ES-I3 (cell line): ENCODE measurements at regions not wholly inside any gene's neighbourhood (a gene's known extent, or its start where the extent isn't known, plus 50 kb on each side); places are given as distances from the start of the nearest gene placed in this dataset.
"Not testable (repeated sequence)": the region's sequence is repeated elsewhere in the genome, so short reads cannot be mapped to it uniquely, and the experiment has no call there.

Experiments used
- H3K36me3 ChIP-seq: 2 replicates; pipeline ENCODE4 v1.6.1; 2013; ENCODE audit warnings: mild to moderate bottlenecking, low read length, control low read depth, moderate library complexity; ENCODE audit not compliant: insufficient read depth
- H3K4me1 ChIP-seq: 2 replicates; pipeline ENCODE4 v1.6.1; 2013; ENCODE audit warnings: mild to moderate bottlenecking, control low read depth, low read length; ENCODE audit not compliant: insufficient read depth
- H3K9ac ChIP-seq: 2 replicates; pipeline ENCODE4 v1.6.1; 2013; ENCODE audit warnings: low read depth, mild to moderate bottlenecking, low read length, moderate library complexity
- H3K9me3 ChIP-seq: 2 replicates; pipeline ENCODE4 v1.6.1; 2013; ENCODE audit warnings: mild to moderate bottlenecking, low read length, moderate library complexity; ENCODE audit not compliant: control insufficient read depth, insufficient read depth

GRCh38 chr4:120554086-120554485, 368.4 kb downstream of the PRDM5 start:
- no peaks in the 10 kb centered on the region for H3K36me3 ChIP-seq
- H3K4me1 ChIP-seq, result no peaks in the 10 kb centered on the region
- no peak overlapping the region for H3K9ac ChIP-seq
- no peaks in the 10 kb centered on the region for H3K9me3 ChIP-seq

GRCh38 chr4:120550624-120551220, 371.8 kb downstream of the PRDM5 start:
- H3K9ac ChIP-seq, H3K36me3 ChIP-seq, H3K4me1 ChIP-seq, H3K9me3 ChIP-seq: not testable (repeated sequence)

- Histone ChIP-seq H3K9me3 (no peaks in the 10 kb centered on the region), H3K4me1 (no peaks in the 10 kb centered on the region), H3K36me3 (no peaks in the 10 kb centered on the region), H3K9ac (no peak overlapping the region)
Measured at GRCh38 chr4:120549011-120549570, 373.4 kb downstream of the PRDM5 start.

- Histone ChIP-seq H3K9ac (no peak overlapping the region), H3K9me3 (no peaks in the 10 kb centered on the region), H3K4me1 (no peaks in the 10 kb centered on the region), H3K36me3 (no peaks in the 10 kb centered on the region)
Measured at GRCh38 chr4:120545391-120545790, 377.1 kb downstream of the PRDM5 start.

GRCh38 chr4:120544838-120545237, 377.7 kb downstream of the PRDM5 start:
- H3K9ac ChIP-seq, result no peak overlapping the region
- H3K36me3 ChIP-seq, result no peaks in the 10 kb centered on the region
- no peaks in the 10 kb centered on the region for H3K4me1 ChIP-seq
- H3K9me3 ChIP-seq, result no peaks in the 10 kb centered on the region

- Histone ChIP-seq H3K9ac (no peak overlapping the region), H3K36me3 (no peaks in the 10 kb centered on the region), H3K9me3 (no peaks in the 10 kb centered on the region), H3K4me1 (no peaks in the 10 kb centered on the region)
Measured at GRCh38 chr4:120540625-120541024, 381.9 kb downstream of the PRDM5 start.

DNA sequence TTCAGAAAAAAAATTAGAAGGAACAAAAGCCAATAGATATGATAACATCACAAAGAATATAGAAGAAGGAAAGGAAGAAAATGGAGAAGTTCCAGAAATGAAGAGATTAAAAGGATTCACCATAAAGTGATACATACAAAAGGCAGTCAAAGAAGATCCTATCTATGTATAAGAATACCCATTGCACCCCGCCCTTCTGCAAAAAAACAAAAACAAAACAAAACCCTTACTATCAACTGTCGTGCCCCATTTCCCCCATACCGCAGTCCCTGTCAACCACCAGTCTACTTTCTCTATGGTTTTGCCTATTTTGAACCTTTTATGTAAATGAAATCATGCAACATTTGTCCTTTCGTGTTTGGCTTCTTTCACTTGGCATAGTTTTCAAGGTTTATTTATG, 385.6 kb downstream of the PRDM5 start:
- Histone ChIP-seq H3K36me3 (no peaks in the 10 kb centered on the region), H3K9ac (no peak overlapping the region), H3K9me3 (no peaks in the 10 kb centered on the region), H3K4me1 (no peaks in the 10 kb centered on the region)

DNA sequence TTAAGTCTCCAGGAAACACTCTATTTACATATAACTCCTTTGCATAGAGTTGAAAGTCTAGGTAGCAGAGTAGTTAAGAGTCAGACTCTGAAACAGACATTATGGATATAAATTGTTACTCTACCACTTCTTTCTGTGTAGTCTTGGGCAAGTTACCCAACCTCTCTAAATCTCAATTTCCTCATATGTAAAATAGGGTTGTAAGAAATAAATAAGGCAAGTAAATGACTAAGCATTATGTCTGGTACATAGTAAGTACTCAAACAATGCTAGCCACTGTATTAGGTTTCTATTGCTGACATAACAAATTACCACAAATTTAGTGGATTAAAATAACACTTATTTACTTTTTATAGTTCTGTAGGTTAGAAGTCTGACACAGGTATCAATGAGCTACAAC, 394.1 kb downstream of the PRDM5 start:
- Histone ChIP-seq H3K4me1 (0 out of 2 replicates have a peak, but pooled peaks cover 5% of the 10 kb centered on the region), H3K9me3 (no peaks in the 10 kb centered on the region; the same call in 1 of the 2 replicates), H3K36me3 (no peaks in the 10 kb centered on the region), H3K9ac (no peak overlapping the region)

- 0 out of 2 replicates have a peak, but pooled peaks cover 5% of the 10 kb centered on the region for H3K4me1 ChIP-seq
- H3K9ac ChIP-seq, result no peak overlapping the region
- H3K9me3 ChIP-seq, result no peaks in the 10 kb centered on the region; the same call in 1 of the 2 replicates
- no peaks in the 10 kb centered on the region for H3K36me3 ChIP-seq
Measured at GRCh38 chr4:120526033-120526432, 396.5 kb downstream of the PRDM5 start.

GRCh38 chr4:120525106-120525505, 397.4 kb downstream of the PRDM5 start:
- Histone ChIP-seq H3K9me3 (no peaks in the 10 kb centered on the region; the same call in 1 of the 2 replicates), H3K36me3 (no peaks in the 10 kb centered on the region), H3K4me1 (0 out of 2 replicates have a peak, but pooled peaks cover 5% of the 10 kb centered on the region), H3K9ac (no peak overlapping the region)

- no peaks in the 10 kb centered on the region; the same call in 1 of the 2 replicates for H3K9me3 ChIP-seq
Measured at GRCh38 chr4:120524237-120524636, 398.3 kb downstream of the PRDM5 start.

DNA sequence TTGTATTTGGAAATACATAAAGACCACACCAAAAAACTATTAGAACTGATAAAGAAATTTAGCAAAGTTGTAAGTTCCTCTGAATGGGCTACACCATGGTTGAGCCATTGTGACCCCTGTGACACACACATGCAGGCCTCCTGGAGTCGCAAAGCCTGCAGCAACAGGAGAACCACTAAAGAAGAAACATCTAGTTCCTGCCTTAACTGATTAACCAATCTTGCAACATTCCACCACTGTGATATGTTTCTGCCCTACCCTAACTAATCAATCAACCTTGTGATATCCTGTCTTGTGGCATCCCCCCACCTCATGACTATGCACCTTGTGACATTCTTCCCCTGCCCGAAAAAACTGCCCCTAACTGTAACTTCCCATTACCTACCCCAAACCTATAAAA, 401.8 kb downstream of the PRDM5 start:
- 0 out of 2 replicates have a peak, but pooled peaks cover 5% of the 10 kb centered on the region for H3K4me1 ChIP-seq
- H3K9ac ChIP-seq, result no peak overlapping the region
- H3K9me3 ChIP-seq, result no peaks in the 10 kb centered on the region
- H3K36me3 ChIP-seq, result no peaks in the 10 kb centered on the region

More at GRCh38 chr4:120524237-120524636, 398.3 kb downstream of the PRDM5 start:
- Histone ChIP-seq H3K4me1 (0 out of 2 replicates have a peak, but pooled peaks cover 5% of the 10 kb centered on the region), H3K9ac (no peak overlapping the region), H3K36me3 (no peaks in the 10 kb centered on the region)

GRCh38 chr4:120517966-120518365, 404.6 kb downstream of the PRDM5 start:
- H3K4me1 ChIP-seq, result no peaks in the 10 kb centered on the region
- H3K9me3 ChIP-seq, result no peaks in the 10 kb centered on the region
- H3K9ac ChIP-seq, result no peak overlapping the region
- H3K36me3 ChIP-seq, result no peaks in the 10 kb centered on the region

DNA sequence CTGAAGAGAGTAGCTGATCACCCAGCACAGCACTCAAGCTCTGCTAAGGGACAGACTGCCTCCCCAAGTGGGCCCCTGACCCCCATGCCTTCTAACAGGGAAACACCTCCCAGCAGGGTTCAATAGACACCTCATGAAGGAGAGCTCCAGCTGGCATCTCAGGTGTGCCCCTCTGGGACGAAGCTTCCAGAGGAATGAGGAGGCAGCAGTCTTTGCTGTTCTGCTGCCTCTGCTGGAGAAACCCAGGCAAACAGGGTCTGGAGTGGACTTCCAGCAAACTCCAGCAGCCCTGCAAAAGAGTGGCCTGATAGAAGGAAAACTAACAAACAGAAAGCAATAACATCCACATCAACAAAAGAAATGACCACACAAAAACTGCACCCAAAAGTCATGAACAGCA, 412.8 kb downstream of the PRDM5 start:
- H3K36me3 ChIP-seq, result no peaks in the 10 kb centered on the region
- no peaks in the 10 kb centered on the region for H3K9me3 ChIP-seq

GRCh38 chr4:120509222-120509621, 413.3 kb downstream of the PRDM5 start:
- Histone ChIP-seq H3K9ac (no peak overlapping the region), H3K36me3 (no peaks in the 10 kb centered on the region), H3K9me3 (no peaks in the 10 kb centered on the region), H3K4me1 (0 out of 2 replicates have a peak, but pooled peaks cover 4% of the 10 kb centered on the region)

More for the DNA sequence above, 412.8 kb downstream of the PRDM5 start:
- Histone ChIP-seq H3K4me1 (0 out of 2 replicates have a peak, but pooled peaks cover 4% of the 10 kb centered on the region), H3K9ac (no peak overlapping the region)
